ENCODE measurements at regions not wholly inside any gene's neighbourhood (a gene's known extent, or its start where the extent isn't known, plus 50 kb on each side); places are given as distances from the start of the nearest gene placed in this dataset.

DNA sequence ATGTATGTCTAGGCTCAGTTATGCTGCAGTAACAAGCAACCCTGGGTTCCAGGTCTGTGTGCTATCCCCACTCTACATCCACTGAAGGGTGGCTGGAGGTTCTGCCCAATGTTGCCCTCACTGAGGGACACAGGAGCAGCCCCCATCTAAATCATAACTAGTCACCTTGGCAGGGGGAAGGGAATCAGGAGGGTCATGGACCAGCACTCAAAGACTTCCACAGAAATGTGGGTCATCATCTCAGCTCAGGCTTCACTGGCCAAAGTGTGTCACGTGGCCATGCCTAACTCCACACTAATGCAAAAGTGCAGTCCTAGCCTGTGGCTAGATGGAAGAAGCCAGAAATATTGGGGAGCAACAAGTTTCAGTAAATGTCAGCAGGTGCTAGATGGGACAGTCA lies 137.3 kb upstream of the ZNF507 start:
- TF ChIP-seq, protein P1, sequence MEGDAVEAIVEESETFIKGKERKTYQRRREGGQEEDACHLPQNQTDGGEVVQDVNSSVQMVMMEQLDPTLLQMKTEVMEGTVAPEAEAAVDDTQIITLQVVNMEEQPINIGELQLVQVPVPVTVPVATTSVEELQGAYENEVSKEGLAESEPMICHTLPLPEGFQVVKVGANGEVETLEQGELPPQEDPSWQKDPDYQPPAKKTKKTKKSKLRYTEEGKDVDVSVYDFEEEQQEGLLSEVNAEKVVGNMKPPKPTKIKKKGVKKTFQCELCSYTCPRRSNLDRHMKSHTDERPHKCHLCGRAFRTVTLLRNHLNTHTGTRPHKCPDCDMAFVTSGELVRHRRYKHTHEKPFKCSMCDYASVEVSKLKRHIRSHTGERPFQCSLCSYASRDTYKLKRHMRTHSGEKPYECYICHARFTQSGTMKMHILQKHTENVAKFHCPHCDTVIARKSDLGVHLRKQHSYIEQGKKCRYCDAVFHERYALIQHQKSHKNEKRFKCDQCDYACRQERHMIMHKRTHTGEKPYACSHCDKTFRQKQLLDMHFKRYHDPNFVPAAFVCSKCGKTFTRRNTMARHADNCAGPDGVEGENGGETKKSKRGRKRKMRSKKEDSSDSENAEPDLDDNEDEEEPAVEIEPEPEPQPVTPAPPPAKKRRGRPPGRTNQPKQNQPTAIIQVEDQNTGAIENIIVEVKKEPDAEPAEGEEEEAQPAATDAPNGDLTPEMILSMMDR (conservative IDR thresholded peaks at IDR 0.05; ENCODE audit: low read length) = no peak
- TF ChIP-seq EZH2phosphoT487 (IDR thresholded peaks at IDR 0.05; ENCODE audit: borderline replicate concordance, low read depth, low read length) = no peak
